Nephron progenitor cell (in vitro differentiated cells): ENCODE measurements at regions not wholly inside any gene's neighbourhood (a gene's known extent, or its start where the extent isn't known, plus 50 kb on each side); places are given as distances from the start of the nearest gene placed in this dataset.

Experiments used
- DNase-seq: peaks from one replicate; pipeline ENCODE4 v3.0.0; 2021
- H3K27ac Mint-ChIP-seq: 2 replicates; pipeline ENCODE4 v1.8.0; 2021; ENCODE audit warnings: mild to moderate bottlenecking, moderate library complexity, mixed read lengths
- H3K27me3 Mint-ChIP-seq: 2 replicates; pipeline ENCODE4 v1.8.0; 2021; ENCODE audit warnings: mild to moderate bottlenecking, low read depth, mixed read lengths; ENCODE audit not compliant: poor library complexity
- H3K36me3 Mint-ChIP-seq: 2 replicates; pipeline ENCODE4 v1.8.0; 2021; ENCODE audit warnings: low read depth, mixed read lengths
- H3K4me1 Mint-ChIP-seq: 2 replicates; pipeline ENCODE4 v1.8.0; 2021; ENCODE audit warnings: mixed read lengths
- H3K4me3 Mint-ChIP-seq: 2 replicates; pipeline ENCODE4 v1.8.0; 2021; ENCODE audit warnings: mild to moderate bottlenecking, moderate library complexity, mixed read lengths
- H3K9me3 Mint-ChIP-seq: 2 replicates; pipeline ENCODE4 v1.8.0; 2021; ENCODE audit warnings: mild to moderate bottlenecking, moderate library complexity, mixed read lengths
- TF ChIP-seq, protein P1 (sequence below): fragments of 200-600 bp; sonication (generic); IDR thresholded peaks from 2 replicates; pipeline ENCODE4 v1.5.0; 2021; ENCODE audit warnings: antibody characterized with exemption

DNA sequence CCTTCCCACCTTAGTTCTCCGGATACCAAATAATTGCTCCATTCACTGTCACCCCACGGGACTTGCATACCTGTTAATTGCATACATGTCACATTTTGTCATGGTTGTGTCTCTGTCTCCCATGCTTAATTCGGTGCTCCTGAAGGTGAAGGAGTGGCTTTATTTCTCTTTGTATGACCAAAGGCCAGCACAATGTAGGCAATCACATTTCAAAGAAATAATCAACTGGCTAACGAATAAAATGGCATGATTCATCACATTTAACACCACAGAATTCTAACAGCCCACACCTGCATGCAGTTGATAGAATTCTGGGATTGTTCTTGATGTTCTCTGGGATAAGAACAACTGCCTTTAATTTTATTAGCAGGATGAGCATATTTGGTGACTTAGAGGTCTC, 59.3 kb downstream of the ATXN3L start:
- Mint-ChIP-seq H3K4me3 (no peak overlapping the region), H3K36me3 (no peaks in the 10 kb centered on the region), H3K9me3 (peaks cover 19% of the 10 kb centered on the region), H3K27me3 (no peaks in the 10 kb centered on the region), H3K27ac (no peak overlapping the region), H3K4me1 (peaks cover 8% of the 10 kb centered on the region)
- TF ChIP-seq, protein P1, sequence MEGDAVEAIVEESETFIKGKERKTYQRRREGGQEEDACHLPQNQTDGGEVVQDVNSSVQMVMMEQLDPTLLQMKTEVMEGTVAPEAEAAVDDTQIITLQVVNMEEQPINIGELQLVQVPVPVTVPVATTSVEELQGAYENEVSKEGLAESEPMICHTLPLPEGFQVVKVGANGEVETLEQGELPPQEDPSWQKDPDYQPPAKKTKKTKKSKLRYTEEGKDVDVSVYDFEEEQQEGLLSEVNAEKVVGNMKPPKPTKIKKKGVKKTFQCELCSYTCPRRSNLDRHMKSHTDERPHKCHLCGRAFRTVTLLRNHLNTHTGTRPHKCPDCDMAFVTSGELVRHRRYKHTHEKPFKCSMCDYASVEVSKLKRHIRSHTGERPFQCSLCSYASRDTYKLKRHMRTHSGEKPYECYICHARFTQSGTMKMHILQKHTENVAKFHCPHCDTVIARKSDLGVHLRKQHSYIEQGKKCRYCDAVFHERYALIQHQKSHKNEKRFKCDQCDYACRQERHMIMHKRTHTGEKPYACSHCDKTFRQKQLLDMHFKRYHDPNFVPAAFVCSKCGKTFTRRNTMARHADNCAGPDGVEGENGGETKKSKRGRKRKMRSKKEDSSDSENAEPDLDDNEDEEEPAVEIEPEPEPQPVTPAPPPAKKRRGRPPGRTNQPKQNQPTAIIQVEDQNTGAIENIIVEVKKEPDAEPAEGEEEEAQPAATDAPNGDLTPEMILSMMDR, result no peak
- no peak for DNase-seq

DNA sequence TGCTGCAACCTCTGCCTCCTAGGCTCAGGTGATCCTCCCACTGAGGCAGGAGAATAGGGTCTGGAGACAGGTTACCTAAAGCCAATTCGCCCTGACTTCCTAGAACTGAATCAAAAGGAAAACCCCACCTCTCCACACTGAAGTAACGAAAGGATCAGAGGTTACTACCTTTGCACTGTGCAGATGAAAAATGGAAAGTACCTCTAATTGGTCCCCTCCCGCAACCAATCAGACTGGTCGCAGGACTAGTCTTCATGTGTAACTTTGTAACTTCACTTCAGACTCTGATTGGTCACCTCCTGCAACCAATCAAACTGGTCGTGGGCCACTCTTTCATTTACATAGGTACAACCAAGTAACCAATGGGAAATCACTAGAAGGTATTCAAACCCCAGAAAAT, 61.1 kb downstream of the ATXN3L start:
- Mint-ChIP-seq H3K9me3 (peaks cover 31% of the 10 kb centered on the region), H3K36me3 (no peaks in the 10 kb centered on the region), H3K4me1 (peaks cover 8% of the 10 kb centered on the region), H3K4me3 (no peak overlapping the region), H3K27me3 (peaks cover 3% of the 10 kb centered on the region), H3K27ac (no peak overlapping the region)
- TF ChIP-seq, protein P1, result no peak
- no peak for DNase-seq

- DNase-seq, result no peak
- TF ChIP-seq, protein P1, result no peak
- no peak overlapping the region for H3K4me3 Mint-ChIP-seq
These were observed 61.8 kb downstream of the ATXN3L start for GRCh38 chrX:13258052-13258444.

GRCh38 chrX:13257223-13258051, 62.4 kb downstream of the ATXN3L start:
- H3K27me3 Mint-ChIP-seq, result peaks cover 3% of the 10 kb centered on the region
- peaks cover 39% of the 10 kb centered on the region for H3K9me3 Mint-ChIP-seq
- no peak overlapping the region for H3K4me3 Mint-ChIP-seq
- no peak overlapping the region for H3K27ac Mint-ChIP-seq
- DNase-seq, result no peak
- no peaks in the 10 kb centered on the region for H3K36me3 Mint-ChIP-seq
- TF ChIP-seq, protein P1, result no peak
- H3K4me1 Mint-ChIP-seq, result peaks cover 8% of the 10 kb centered on the region

More at GRCh38 chrX:13258052-13258444, 61.8 kb downstream of the ATXN3L start:
- H3K9me3 Mint-ChIP-seq, result peaks cover 34% of the 10 kb centered on the region
- H3K4me1 Mint-ChIP-seq, result peaks cover 8% of the 10 kb centered on the region
- no peaks in the 10 kb centered on the region for H3K36me3 Mint-ChIP-seq
- no peak overlapping the region for H3K27ac Mint-ChIP-seq
- H3K27me3 Mint-ChIP-seq, result peaks cover 3% of the 10 kb centered on the region

GRCh38 chrX:13256603-13257002, 63.2 kb downstream of the ATXN3L start:
- peaks cover 5% of the 10 kb centered on the region for H3K4me1 Mint-ChIP-seq
- no peak overlapping the region for H3K4me3 Mint-ChIP-seq
- H3K36me3 Mint-ChIP-seq, result no peaks in the 10 kb centered on the region
- H3K27ac Mint-ChIP-seq, result no peak overlapping the region
- peaks cover 44% of the 10 kb centered on the region for H3K9me3 Mint-ChIP-seq
- peaks cover 3% of the 10 kb centered on the region for H3K27me3 Mint-ChIP-seq
- no peak for DNase-seq
- TF ChIP-seq, protein P1, result no peak

DNA sequence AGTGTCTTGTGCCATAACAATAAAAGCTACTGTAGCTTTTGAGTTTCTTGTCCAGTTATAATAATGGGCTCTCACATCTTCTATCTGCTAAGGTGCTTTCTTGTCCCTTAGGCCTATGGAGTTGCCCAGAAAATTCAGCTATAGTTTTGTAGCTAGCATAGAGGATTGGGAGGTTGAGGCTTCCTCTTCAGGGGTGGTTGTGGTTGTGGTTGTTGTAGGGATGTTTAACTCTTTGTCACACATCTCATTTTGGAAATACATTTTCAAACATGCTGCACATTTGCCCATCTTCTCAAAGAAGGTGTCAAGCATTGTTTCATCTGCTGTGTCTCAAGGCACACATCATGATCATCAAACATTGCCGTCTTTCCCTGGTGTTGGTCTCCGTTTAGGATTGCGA, 65.0 kb downstream of the ATXN3L start:
- no peaks in the 10 kb centered on the region for H3K36me3 Mint-ChIP-seq
- TF ChIP-seq, protein P1, result no peak
- no peaks in the 10 kb centered on the region for H3K4me1 Mint-ChIP-seq
- peaks cover 56% of the 10 kb centered on the region for H3K9me3 Mint-ChIP-seq
- no peak for DNase-seq
- H3K27ac Mint-ChIP-seq, result no peak overlapping the region
- H3K27me3 Mint-ChIP-seq, result peaks cover 3% of the 10 kb centered on the region
- no peak overlapping the region for H3K4me3 Mint-ChIP-seq
